ENCODE measurements at regions not wholly inside any gene's neighbourhood (a gene's known extent, or its start where the extent isn't known, plus 50 kb on each side); places are given as distances from the start of the nearest gene placed in this dataset.

DNA sequence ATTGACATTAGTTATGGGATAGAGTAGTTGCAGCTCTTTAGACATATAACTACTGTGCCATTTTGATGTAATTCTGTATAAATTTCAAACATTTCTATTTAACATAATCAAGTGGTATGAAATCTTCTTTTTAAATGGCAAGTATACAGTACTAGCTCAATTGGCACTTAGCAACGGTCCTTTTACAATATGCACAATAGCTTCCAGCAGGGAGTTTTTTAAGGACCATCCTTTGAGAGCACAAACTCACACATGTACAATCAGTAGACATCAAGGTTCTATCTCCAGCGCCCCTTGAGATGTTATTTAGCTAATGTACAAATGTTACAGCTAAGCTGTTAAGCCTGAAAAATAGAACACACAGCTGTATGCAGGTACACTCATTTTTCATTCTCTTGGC, 480.7 kb downstream of the TFEC start:
- H3K36me3 ChIP-seq = no peaks in the 10 kb centered on the region
- intact Hi-C loops (cut with DNase I) = no loop called here
- TF ChIP-seq POLR2A (IDR thresholded peaks at IDR 0.05) = no peak
- no peak for TF ChIP-seq CTCF (IDR thresholded peaks at IDR 0.05)
- WGBS, 2 donors = 67 to 77% methylated on average over 2 of the region's 2 CpGs
- H3K4me3 ChIP-seq (replicated peaks in 1 of 3) = no peak overlapping the region
- H3K9me3 ChIP-seq = no peaks in the 10 kb centered on the region
- DNase-seq = no peak
- no peak overlapping the region for H3K27ac ChIP-seq
- H3K4me1 ChIP-seq = no peaks in the 10 kb centered on the region
- H3K27me3 ChIP-seq = no peaks in the 10 kb centered on the region

DNA sequence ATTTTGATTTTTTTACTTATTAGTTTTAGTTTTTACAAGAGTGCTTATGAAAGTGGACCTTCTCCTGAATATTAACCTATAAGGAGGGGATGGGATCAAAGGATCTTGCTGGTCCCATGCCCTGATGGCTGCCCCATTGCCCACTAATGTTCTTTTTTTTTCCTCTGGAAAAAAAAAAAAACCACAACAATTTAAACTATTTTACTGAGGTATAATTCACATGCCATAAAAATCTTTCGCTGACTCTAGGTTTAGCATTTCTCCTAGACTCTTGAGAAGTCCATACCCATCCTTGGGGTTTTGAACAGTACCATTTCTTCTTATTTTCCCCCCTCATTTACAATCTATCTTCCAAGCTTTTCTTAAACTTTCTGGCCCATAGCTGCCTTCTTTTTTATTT, 481.8 kb downstream of the TFEC start:
- TF ChIP-seq CTCF (IDR thresholded peaks at IDR 0.05) = no peak
- H3K4me1 ChIP-seq = no peaks in the 10 kb centered on the region
- no peaks in the 10 kb centered on the region for H3K9me3 ChIP-seq
- H3K4me3 ChIP-seq (replicated peaks in 1 of 3) = no peak overlapping the region
- no peak for DNase-seq
- H3K36me3 ChIP-seq = no peaks in the 10 kb centered on the region
- 89 to 96% methylated on average over 1 of the region's 1 CpG for WGBS, 2 donors
- intact Hi-C loops (cut with DNase I) = no loop called here
- no peak overlapping the region for H3K27ac ChIP-seq
- H3K27me3 ChIP-seq = no peaks in the 10 kb centered on the region

- H3K36me3 ChIP-seq = no peaks in the 10 kb centered on the region
- H3K4me3 ChIP-seq (replicated peaks in 1 of 3) = no peak overlapping the region
- intact Hi-C loops (cut with DNase I) = no loop called here
- no peak overlapping the region for H3K27ac ChIP-seq
- no peaks in the 10 kb centered on the region for H3K27me3 ChIP-seq
- TF ChIP-seq CTCF (IDR thresholded peaks at IDR 0.05) = no peak
- no peak for TF ChIP-seq POLR2A (IDR thresholded peaks at IDR 0.05)
- H3K4me1 ChIP-seq = no peaks in the 10 kb centered on the region
- DNase-seq = no peak
- H3K9me3 ChIP-seq = no peaks in the 10 kb centered on the region
These were observed 483.8 kb downstream of the TFEC start for GRCh38 chr7:115546790-115547189.

- no peaks in the 10 kb centered on the region for H3K9me3 ChIP-seq
- H3K4me1 ChIP-seq = no peaks in the 10 kb centered on the region
- no peak overlapping the region for H3K27ac ChIP-seq
- DNase-seq = no peak
- no peaks in the 10 kb centered on the region for H3K27me3 ChIP-seq
- WGBS, 2 donors = 75 to 88% methylated on average over 1 of the region's 1 CpG
- H3K36me3 ChIP-seq = no peaks in the 10 kb centered on the region
- intact Hi-C loops (cut with DNase I) = no loop called here
- no peak overlapping the region for H3K4me3 ChIP-seq (replicated peaks in 1 of 3)
- TF ChIP-seq POLR2A (IDR thresholded peaks at IDR 0.05) (no peak), CTCF (IDR thresholded peaks at IDR 0.05) (no peak)
These were observed 496.8 kb downstream of the TFEC start for GRCh38 chr7:115533785-115534184.

GRCh38 chr7:115526278-115526677, 504.3 kb downstream of the TFEC start:
- DNase-seq = no peak
- TF ChIP-seq POLR2A (IDR thresholded peaks at IDR 0.05) (no peak), CTCF (IDR thresholded peaks at IDR 0.05) (no peak)
- WGBS, 2 donors = 54 to 55% methylated on average over 3 of the region's 3 CpGs
- Histone ChIP-seq H3K36me3 (no peaks in the 10 kb centered on the region), H3K27ac (no peak overlapping the region), H3K4me3 (replicated peaks in 1 of 3) (no peak overlapping the region), H3K9me3 (no peaks in the 10 kb centered on the region), H3K4me1 (no peaks in the 10 kb centered on the region), H3K27me3 (no peaks in the 10 kb centered on the region)
- intact Hi-C loops (cut with DNase I) = no loop called here
